Superior temporal gyrus (tissue), 1 donor: ENCODE measurements at regions not wholly inside any gene's neighbourhood (a gene's known extent, or its start where the extent isn't known, plus 50 kb on each side); places are given as distances from the start of the nearest gene placed in this dataset.
A peak's percentile ranks its signal among the peaks of the same experiment; 100 is the strongest.
"Not testable (repeated sequence)": the region's sequence is repeated elsewhere in the genome, so short reads cannot be mapped to it uniquely, and the experiment has no call there.

ENCODE experiments used
- DNase-seq: peaks from one replicate; pipeline ENCODE4 v3.0.0-alpha.2; 2016; ENCODE audit errors: extremely low spot score

- no peak for DNase-seq
Observed at GRCh38 chr21:15932726-15933125, 202.9 kb downstream of the USP25 start.

GRCh38 chr21:15935530-15935929, 205.7 kb downstream of the USP25 start:
- no peak for DNase-seq

GRCh38 chr21:15943009-15943666, 213.4 kb downstream of the USP25 start:
- DNase-seq = no peak

GRCh38 chr21:15947677-15948076, 217.9 kb downstream of the USP25 start:
- DNase-seq = no peak

GRCh38 chr21:15953551-15954116, 223.9 kb downstream of the USP25 start:
- DNase-seq = no peak

GRCh38 chr21:15964236-15964855, 234.6 kb downstream of the USP25 start:
- DNase-seq = no peak

GRCh38 chr21:15966231-15966630, 236.4 kb downstream of the USP25 start:
- DNase-seq = no peak

GRCh38 chr21:15966651-15967050, 236.9 kb downstream of the USP25 start:
- DNase-seq = no peak

- no peak for DNase-seq
Observed at GRCh38 chr21:15967661-15968060, 237.9 kb downstream of the USP25 start.

- no peak for DNase-seq
Observed at GRCh38 chr21:15968776-15969310, 239.1 kb downstream of the USP25 start.

- DNase-seq = no peak
Observed at GRCh38 chr21:15976807-15977206, 247.0 kb downstream of the USP25 start.

GRCh38 chr21:15978215-15978738, 248.5 kb downstream of the USP25 start:
- no peak for DNase-seq

GRCh38 chr21:15979493-15979892, 249.7 kb downstream of the USP25 start:
- DNase-seq = not testable (repeated sequence)

GRCh38 chr21:15986277-15986676, 256.5 kb downstream of the USP25 start:
- DNase-seq = no peak

- DNase-seq = no peak
Observed at GRCh38 chr21:15992171-15992570, 262.4 kb downstream of the USP25 start.

- DNase-seq = no peak
Observed at GRCh38 chr21:15993951-15994350, 264.2 kb downstream of the USP25 start.

- DNase-seq = no peak
Observed at GRCh38 chr21:15999741-16000140, 270.0 kb downstream of the USP25 start.

- DNase-seq = peak; percentile 77
Observed at GRCh38 chr21:16002874-16003466, 273.2 kb downstream of the USP25 start.

- no peak for DNase-seq
Observed at GRCh38 chr21:16004086-16004485, 274.3 kb downstream of the USP25 start.

GRCh38 chr21:16004523-16004922, 274.7 kb downstream of the USP25 start:
- DNase-seq = no peak

- no peak for DNase-seq
Observed at GRCh38 chr21:16005996-16006395, 276.2 kb downstream of the USP25 start.

- DNase-seq = no peak
Observed at GRCh38 chr21:16007943-16008342, 278.2 kb downstream of the USP25 start.
